IMR-90 (cell line): ENCODE measurements at regions not wholly inside any gene's neighbourhood (a gene's known extent, or its start where the extent isn't known, plus 50 kb on each side); places are given as distances from the start of the nearest gene placed in this dataset. TPM values are rescaled to one million over a fixed set of nuclear protein-coding genes. Genes with fewer than 3 reads are reported as not detected.

Experiments
- microRNA-seq, 2 experiments: library from miRNA; stranded (forward) in 1 of 2; unstranded in 1 of 2; fragments of 10-50 nt in 1 of 2; fragments of <30 nt in 1 of 2; gene quantifications in 1 of 2; microRNA quantifications in 1 of 2; one replicate each; pipeline versions ENCODE3 to v1.1.0; 2013 to 2020; ENCODE audit not compliant: insufficient read depth in 1 of 2, insufficient read length in 1 of 2, unreplicated experiment in 1 of 2
- small RNA-seq, 5 experiments: library from RNA; depleted of rRNA; stranded (forward); fragments of <200 nt; gene quantifications; one replicate each; pipeline ENCODE3, GENCODE V24; 2012

Small RNA genes lying in the stretch of these regions (microRNA-seq; reads per million reads assigned to microRNA genes)
- gene RF00019 (ENCODE audit: insufficient read depth, insufficient read length): not detected

Small RNA genes lying in the stretch of these regions (small RNA-seq; reads per million reads assigned to genes)
- 0 reads per million in 5 experiments for gene RF00019
